NCI-H1417 (cell line): ENCODE measurements at regions not wholly inside any gene's neighbourhood (a gene's known extent, or its start where the extent isn't known, plus 50 kb on each side); places are given as distances from the start of the nearest gene placed in this dataset.

Source experiments
- DNase-seq, 3 experiments: peaks; one replicate each; lab custom pipeline; 2025; lab: John Stamatoyannopoulos, UW

DNA sequence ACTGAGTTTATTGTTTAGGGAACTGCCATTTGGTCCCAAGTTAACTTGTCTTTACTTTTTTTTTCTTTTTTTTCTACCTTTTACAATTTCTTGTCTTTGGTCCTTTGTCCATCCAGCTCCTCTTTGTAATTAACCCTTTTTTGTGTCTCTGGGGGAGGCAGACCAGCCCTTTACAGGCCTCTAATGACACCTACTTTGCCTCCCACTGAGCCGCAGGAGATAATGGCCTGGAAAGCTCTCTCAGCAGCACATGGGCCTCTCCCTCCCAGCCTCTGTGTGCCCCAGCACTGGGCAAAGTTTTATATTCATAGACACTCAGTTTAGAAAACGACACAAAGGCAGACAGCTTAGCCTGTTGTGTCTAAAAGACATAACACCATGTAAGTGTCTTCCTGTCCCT is 480.4 kb downstream of the SOX6 start:
- peak in 1 of 3 experiments; percentile 42 for DNase-seq

DNA sequence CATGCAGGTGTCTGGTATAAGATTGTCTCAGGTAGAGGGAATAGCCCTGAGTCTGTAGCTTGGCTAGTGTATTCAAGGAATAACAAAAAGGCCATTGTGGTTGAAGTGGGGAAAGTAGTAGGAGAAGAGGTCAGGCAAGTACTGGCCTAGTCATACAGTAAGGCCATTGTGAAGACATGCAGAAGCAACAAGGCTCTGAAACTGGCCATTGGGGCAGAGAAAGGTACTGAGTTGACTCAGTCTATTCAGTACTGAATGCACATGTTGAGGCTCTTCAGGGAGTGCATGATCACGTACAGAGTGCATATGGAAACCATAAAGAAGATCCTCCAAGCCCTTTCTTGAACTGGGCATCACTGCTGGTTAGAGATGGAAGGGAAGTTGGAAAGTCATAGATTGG is 477.6 kb downstream of the SOX6 start:
- no peak for DNase-seq

DNA sequence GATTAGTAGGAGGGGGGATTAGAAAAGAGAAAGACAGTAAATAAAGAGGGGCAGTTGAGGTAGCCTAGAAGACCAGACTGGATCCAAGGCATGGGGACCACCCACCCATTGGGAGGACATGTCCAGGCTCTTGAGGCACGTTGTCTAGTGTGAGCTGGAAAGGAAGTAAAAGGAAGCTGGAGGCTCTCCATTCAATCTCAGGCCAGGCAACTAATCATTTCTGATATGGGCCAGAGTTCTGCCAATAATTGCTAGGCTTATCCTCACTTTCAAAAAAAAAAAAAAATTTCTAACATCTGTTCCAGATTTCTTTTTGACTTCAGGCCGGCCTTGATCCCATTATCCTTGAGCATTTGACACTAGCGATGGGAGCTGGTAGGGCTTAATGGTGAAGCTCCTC is 476.1 kb downstream of the SOX6 start:
- DNase-seq: no peak

DNA sequence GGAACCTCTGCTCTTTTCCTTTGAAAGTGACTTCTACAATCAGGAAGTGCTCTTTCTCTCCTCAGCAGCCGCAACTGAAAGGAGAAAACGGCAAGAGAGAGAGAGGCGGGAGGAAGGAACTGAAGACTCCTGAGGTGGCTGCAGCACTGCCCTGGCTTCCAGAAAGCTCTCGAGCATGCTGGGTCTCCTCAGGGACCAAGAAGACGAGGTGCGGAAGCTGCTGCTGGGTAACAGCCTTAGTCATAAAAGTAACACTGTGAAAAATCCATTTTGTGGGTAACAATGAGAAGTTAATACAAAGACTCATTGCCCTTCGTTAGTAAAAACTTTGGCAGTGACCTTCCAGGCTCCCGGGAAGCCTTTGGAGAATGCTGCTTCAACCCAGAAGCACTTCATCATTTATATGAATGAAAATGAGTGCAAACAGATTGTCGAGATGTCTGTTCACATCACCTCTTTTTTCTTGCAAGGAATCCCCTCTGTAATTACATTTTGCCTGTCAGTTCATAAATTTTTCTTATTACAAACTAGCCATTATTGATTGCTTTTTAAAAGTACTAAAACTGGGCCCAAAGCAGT is 473.4 kb downstream of the SOX6 start:
- no peak for DNase-seq

DNA sequence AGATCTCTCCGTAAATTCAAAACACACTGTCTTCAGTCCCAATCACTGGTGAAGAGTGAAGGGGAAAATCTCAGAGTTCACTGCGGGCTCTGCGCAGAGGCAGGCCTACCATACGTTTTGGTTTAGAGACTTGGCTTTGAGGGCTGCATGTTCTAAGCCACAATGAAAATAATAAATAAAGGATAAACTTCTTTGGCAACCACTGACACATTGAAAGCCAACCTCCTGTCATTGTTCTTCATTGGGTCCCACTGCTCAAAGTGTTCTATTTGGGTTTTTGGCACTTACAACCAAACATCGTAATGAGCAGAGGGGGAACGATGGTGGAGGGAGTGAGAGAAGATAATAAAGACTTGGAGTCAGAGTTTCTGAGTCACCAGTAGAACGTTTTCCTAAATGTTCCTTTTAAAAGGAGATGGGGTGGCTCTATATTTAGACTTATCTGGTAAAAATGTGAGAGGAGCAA is 472.9 kb downstream of the SOX6 start:
- DNase-seq: no peak

DNA sequence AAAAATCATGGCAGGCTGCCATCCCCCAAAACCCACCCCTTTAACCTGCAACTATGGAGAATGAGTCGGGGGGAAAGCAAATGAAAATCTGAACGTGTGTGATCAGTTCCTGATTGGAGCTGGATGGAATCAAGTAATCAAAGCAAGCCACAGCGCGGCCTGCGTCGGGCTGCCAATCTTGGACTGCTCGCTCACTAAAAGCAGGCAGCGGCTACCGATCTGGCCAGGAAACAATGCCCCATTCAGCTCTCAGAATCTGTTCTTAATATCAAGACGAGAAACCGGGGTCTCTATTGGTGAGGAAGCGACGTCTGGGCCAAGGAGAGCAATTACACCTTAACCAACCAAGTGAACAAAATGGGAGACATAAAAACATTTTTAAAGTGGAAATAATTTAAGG is 472.2 kb downstream of the SOX6 start:
- no peak for DNase-seq

GRCh38 chr11:15884777-15885540 is 471.4 kb downstream of the SOX6 start:
- DNase-seq: no peak

GRCh38 chr11:15885854-15886253 is 470.5 kb downstream of the SOX6 start:
- no peak for DNase-seq

GRCh38 chr11:15886299-15886698 is 470.0 kb downstream of the SOX6 start:
- no peak for DNase-seq

DNA sequence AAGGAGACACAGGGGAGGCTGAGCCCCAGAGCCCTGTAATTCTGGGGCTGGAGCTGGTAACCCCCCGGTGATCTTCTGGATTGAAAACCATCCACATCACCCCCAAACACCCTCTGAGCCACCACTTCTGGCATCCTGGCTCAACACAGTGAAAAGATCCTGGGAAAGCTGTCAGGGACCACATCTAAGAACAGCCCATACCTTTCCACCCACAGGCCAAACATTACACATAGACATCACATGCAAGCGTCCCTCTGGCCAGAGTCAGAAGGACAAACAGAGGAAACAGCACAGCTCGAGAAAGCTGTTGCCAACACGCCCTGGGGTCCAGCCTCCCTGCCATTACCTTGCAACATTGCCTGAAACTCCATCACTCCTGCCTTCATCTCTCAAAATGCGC is 469.5 kb downstream of the SOX6 start:
- DNase-seq: no peak

- no peak for DNase-seq
Observed at GRCh38 chr11:15888556-15889345, 467.6 kb downstream of the SOX6 start.

- DNase-seq: no peak
Observed at GRCh38 chr11:15889363-15890030, 466.8 kb downstream of the SOX6 start.

DNA sequence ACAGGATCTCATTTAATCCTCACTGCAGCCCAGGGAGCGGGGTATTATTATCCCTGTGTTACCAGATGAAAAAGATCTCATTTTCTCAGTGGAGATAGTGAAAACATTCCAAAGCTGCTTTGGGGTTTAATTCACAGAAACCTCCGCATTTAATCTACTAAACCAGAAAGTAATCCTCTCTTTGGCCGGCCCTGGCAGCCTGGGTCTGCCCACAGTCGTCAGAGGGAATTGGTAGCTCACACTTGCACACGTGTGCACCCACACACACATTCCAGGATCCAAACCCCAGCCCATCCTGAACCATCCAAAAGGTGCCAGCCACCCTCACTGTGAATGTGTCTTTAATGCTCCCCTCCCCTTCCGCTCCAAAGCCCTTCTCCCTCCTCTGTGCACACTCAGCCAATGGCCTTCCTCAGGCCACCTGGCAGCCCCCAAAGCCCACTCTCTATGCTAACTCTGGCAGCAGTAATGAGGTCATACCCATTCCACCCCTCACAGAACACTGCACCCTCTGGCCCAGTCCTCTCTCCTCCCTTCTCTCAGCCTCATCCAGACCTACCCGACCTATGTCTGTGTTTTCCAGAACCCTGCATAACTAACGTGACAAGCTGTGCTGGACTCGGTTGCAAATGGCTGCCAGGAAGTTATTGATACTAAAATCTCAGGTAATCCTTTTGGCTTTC is 466.2 kb downstream of the SOX6 start:
- DNase-seq: no peak

GRCh38 chr11:15893080-15893492 is 463.3 kb downstream of the SOX6 start:
- no peak for DNase-seq

DNA sequence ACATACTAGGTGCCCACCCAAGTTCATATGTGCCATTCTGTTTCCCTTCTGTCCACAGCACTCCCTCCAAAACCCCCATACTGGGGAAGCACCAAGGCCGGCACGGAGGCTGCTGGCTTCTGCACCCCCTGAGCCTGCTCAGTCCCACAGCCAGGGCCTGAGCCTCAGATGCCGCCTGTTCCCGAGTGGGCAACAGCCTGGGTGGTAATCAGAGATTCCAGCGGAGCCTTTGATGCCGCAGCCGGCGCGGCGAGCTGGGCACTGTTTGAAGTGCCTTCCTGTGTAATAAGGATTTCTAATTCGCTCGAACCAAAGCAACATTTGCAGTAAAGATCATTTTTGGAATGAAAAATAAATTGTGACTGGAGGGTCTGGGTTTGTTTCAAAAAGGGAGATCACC is 460.3 kb downstream of the SOX6 start:
- DNase-seq: no peak

DNA sequence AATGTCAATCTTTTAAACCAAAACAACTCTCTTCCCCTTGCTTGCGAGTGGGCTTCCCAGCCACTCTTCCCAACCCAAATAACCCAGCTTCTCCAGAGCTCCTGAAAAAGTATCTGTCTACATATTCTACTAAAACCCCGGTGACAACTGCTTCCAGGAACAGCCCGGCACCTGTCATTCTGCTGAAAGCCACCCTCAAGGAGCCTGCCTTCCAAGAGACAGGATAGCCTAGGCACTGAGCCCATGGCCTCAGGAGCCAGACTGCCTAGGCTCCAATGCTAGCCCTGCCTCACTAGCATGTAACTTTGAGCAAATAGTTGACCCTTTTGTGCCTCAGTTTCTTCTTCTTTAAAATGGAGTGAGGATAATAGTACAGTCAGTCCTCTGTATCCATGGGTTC is 459.8 kb downstream of the SOX6 start:
- no peak for DNase-seq

DNA sequence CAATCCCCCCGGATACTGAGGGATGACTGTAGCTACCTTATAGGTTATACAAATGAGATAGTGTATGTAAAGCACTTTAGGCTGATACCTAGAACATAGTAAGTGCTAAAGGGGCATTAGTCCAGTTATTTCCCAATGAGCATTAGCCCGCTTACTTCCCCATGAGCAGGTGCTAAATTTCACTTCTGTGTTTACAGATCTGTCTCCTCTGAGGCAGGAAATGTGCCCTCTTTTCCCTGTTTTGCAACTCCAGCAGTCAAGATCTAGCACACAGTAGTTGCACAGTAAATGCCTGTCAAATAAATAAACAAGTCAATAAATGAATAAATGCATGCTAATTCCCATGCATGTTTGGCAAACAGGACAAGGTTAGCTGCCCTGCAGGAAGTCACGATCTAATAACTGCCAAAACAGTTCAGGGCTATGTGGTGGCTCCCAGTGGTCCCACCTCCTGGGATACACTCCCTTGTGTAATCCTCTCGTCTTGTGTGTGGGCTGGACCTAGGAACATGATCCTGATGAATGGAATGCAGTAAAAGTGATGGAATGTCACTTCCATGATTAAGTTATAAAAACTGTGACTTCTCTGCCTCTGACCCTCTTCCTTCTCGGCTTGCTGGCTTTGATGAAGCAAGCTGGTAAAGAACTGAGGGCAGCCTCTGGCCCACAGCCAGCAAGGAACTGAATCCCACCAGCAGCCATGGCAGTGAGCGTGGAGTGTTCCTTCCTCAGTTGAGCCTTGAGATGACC is 459.0 kb downstream of the SOX6 start:
- DNase-seq: no peak

- DNase-seq: no peak
Observed at GRCh38 chr11:15901054-15901453, 455.3 kb downstream of the SOX6 start.

GRCh38 chr11:15901790-15902189 is 454.6 kb downstream of the SOX6 start:
- DNase-seq: no peak

GRCh38 chr11:15903246-15903645 is 453.1 kb downstream of the SOX6 start:
- DNase-seq: no peak
